K562 (cell line): ENCODE measurements at regions not wholly inside any gene's neighbourhood (a gene's known extent, or its start where the extent isn't known, plus 50 kb on each side); places are given as distances from the start of the nearest gene placed in this dataset.

Experiments used
- ATAC-seq: fragments of 200-7000 bp; cut with Tn5 transposase; 3 replicates; pipeline ENCODE4 v1.9.1; 2020; ENCODE audit warnings: moderate library complexity
- BruUV-seq: library from RNA; stranded (reverse); fragments of 400-500 nt; replicated peaks from 2 replicates; lab custom pipeline; 2021; lab: Mats Ljungman, UMichigan
- CTCF ChIA-PET: fragments of 300-600 bp; formaldehyde crosslinking; extraction: SDS; loops from one replicate; lab custom pipeline; 2021; ENCODE audit warnings: low intra/inter-chr PET ratio; lab: Yijun Ruan, JAX
- POLR2A ChIA-PET: fragments of 300-600, 350-650 bp; sonication (Branson Sonifier 250); formaldehyde crosslinking; extraction: SDS; loops from one replicate; lab custom pipeline; 2021; ENCODE audit warnings: antibody characterized with exemption, inconsistent platforms; lab: Yijun Ruan, JAX
- DNase-seq, 4 experiments: peaks; one replicate each; pipeline versions ENCODE4 v3.0.0 to v3.0.0-alpha.2; 2011 to 2018; ENCODE audit warnings: low spot score in 3 of 4, mixed read lengths in 3 of 4; ENCODE audit errors: extremely low read depth in 1 of 4
- FAIRE-seq: peaks from 2 replicates; lab custom pipeline; 2011; peaks lifted over from hg19 to GRCh38; lab: Jason Lieb, UNC
- H2AFZ ChIP-seq: 2 replicates; pipeline ENCODE4 v1.6.0; 2011; ENCODE audit warnings: low read depth, low read length, control low read depth, inconsistent platforms
- H3K27ac ChIP-seq: fragments of 200-600 bp; 3 replicates; pipeline ENCODE4 v1.8.0; 2011; ENCODE audit warnings: low read depth, mild to moderate bottlenecking, control low read depth, inconsistent platforms, low read length, moderate library complexity, mixed read lengths; ENCODE audit errors: extremely low read depth
- H3K27me3 ChIP-seq, 2 experiments: fragments of 300-600 bp in 1 of 2; 2 replicates in 1 of 2; 3 replicates in 1 of 2; pipeline versions ENCODE4 v1.6.0 to v1.8.0; 2011; ENCODE audit warnings: inconsistent platforms in 2 of 2, low read length in 2 of 2, mild to moderate bottlenecking in 1 of 2, mixed read lengths in 1 of 2, moderate library complexity in 1 of 2; ENCODE audit not compliant: control insufficient read depth in 2 of 2, insufficient read depth in 2 of 2
- H3K36me3 ChIP-seq: fragments of 300-600 bp; 3 replicates; pipeline ENCODE4 v1.8.0; 2011; ENCODE audit warnings: mild to moderate bottlenecking, low read length, inconsistent platforms; ENCODE audit not compliant: control insufficient read depth, insufficient read depth
- H3K4me1 ChIP-seq, 2 experiments: fragments of 200-600 bp in 1 of 2; replicated peaks in 1 of 2; 2 replicates in 1 of 2; 3 replicates in 1 of 2; pipeline versions ENCODE4 v1.5.1 to v1.8.0; 2011; ENCODE audit warnings: inconsistent platforms in 2 of 2, low read length in 2 of 2, mild to moderate bottlenecking in 1 of 2, mixed read lengths in 1 of 2, moderate library complexity in 1 of 2; ENCODE audit not compliant: control insufficient read depth in 2 of 2, insufficient read depth in 2 of 2
- H3K4me2 ChIP-seq: 2 replicates; pipeline ENCODE4 v1.6.1; 2011; ENCODE audit warnings: low read length, control low read depth, inconsistent platforms, mixed read lengths; ENCODE audit not compliant: insufficient read depth
- H3K4me3 ChIP-seq: fragments of 200-600 bp; sonication (generic), shearing (Covaris generic); 2 replicates; pipeline ENCODE4 v1.5.1; 2016; ENCODE audit warnings: control low read depth, inconsistent platforms
- H3K79me2 ChIP-seq: fragments of 200-600 bp; 3 replicates; pipeline ENCODE4 v1.8.0; 2011; ENCODE audit warnings: low read length, inconsistent platforms; ENCODE audit not compliant: control insufficient read depth, insufficient read depth
- H3K9ac ChIP-seq, 2 experiments: 2 replicates each; pipeline versions ENCODE4 v1.6.0 to v1.6.1; 2011; ENCODE audit warnings: low read depth in 2 of 2, low read length in 2 of 2, control low read depth in 1 of 2, inconsistent platforms in 1 of 2, mild to moderate bottlenecking in 1 of 2, mixed read lengths in 1 of 2; ENCODE audit not compliant: insufficient read depth in 1 of 2
- H3K9me1 ChIP-seq: one replicate; pipeline ENCODE4 v1.6.0; 2011; ENCODE audit warnings: inconsistent platforms, mild to moderate bottlenecking, low read length, moderate library complexity; ENCODE audit not compliant: control insufficient read depth, insufficient read depth
- H3K9me3 ChIP-seq: replicated peaks from 2 replicates; pipeline ENCODE4 v1.5.1; 2011; ENCODE audit warnings: low read depth, low read length, inconsistent platforms; ENCODE audit not compliant: control insufficient read depth, insufficient read depth
- H4K20me1 ChIP-seq: replicated peaks from 2 replicates; pipeline ENCODE4 v1.6.1; 2011; ENCODE audit warnings: low read length, inconsistent platforms, mixed read lengths; ENCODE audit not compliant: control insufficient read depth, insufficient read depth
- ARID1B ChIP-seq: fragments of 450-650 bp; IDR thresholded peaks from 2 replicates; pipeline ENCODE4 v1.6.1; 2016; ENCODE audit warnings: antibody characterized with exemption, mild to moderate bottlenecking, inconsistent platforms
- CTBP1 ChIP-seq: fragments of 450-650 bp; IDR thresholded peaks from 2 replicates; pipeline ENCODE4 v1.6.1; 2016; ENCODE audit warnings: borderline replicate concordance
- E2F3 ChIP-seq: fragments of 250-450 bp; sonication (Bioruptor Pico); IDR thresholded peaks from 2 replicates; pipeline ENCODE4 v1.4.0; 2020; ENCODE audit warnings: mild to moderate bottlenecking
- E2F6 ChIP-seq, 2 experiments: IDR thresholded peaks; 2 replicates each; pipeline ENCODE4 v1.6.1; 2011; ENCODE audit warnings: borderline replicate concordance in 1 of 2, control low read depth in 1 of 2, low read depth in 1 of 2, low read length in 1 of 2, mild to moderate bottlenecking in 1 of 2, mixed read lengths in 1 of 2, moderate library complexity in 1 of 2; ENCODE audit not compliant: insufficient read depth in 1 of 2, insufficient read length in 1 of 2, poor library complexity in 1 of 2, severe bottlenecking in 1 of 2; ENCODE audit errors: extremely low read depth in 1 of 2
- ELK1 ChIP-seq: sonication (generic); formaldehyde crosslinking; IDR thresholded peaks from 2 replicates; pipeline ENCODE4 v1.8.1; 2022; ENCODE audit warnings: missing genetic modification reagents
- ESRRB ChIP-seq: fragments of 250-450 bp; sonication (Bioruptor Pico); IDR thresholded peaks from 2 replicates; pipeline ENCODE4 v1.5.0; 2020; ENCODE audit warnings: mild to moderate bottlenecking, moderate library complexity, borderline replicate concordance
- ETV6 ChIP-seq, 3 experiments: fragments of 150-350 bp in 1 of 3; sonication (generic) in 1 of 3; formaldehyde crosslinking in 1 of 3; IDR thresholded peaks; 2 replicates each; pipeline versions ENCODE4 v1.6.1 to v1.8.0; 2014 to 2022; ENCODE audit warnings: borderline replicate concordance in 2 of 3, low read depth in 2 of 3, antibody characterized with exemption in 1 of 3, low read length in 1 of 3, mild to moderate bottlenecking in 1 of 3, missing genetic modification reagents in 1 of 3
- HIVEP1 ChIP-seq: fragments of 250-450 bp; sonication (Bioruptor Pico); IDR thresholded peaks from 2 replicates; pipeline ENCODE4 v1.4.0; 2020; ENCODE audit warnings: mild to moderate bottlenecking
- RB1 ChIP-seq: fragments of 450-650 bp; IDR thresholded peaks from 2 replicates; pipeline ENCODE4 v1.6.1; 2017; ENCODE audit warnings: low read depth, mild to moderate bottlenecking
- RBFOX2 ChIP-seq: fragments of 200-400 bp; formaldehyde crosslinking; IDR thresholded peaks from 2 replicates; pipeline ENCODE4 v1.6.1; 2017; ENCODE audit warnings: low read depth, mild to moderate bottlenecking, low read length, moderate library complexity
- SRSF3 ChIP-seq: fragments of 200-400 bp; formaldehyde crosslinking; IDR thresholded peaks from 2 replicates; pipeline ENCODE4 v1.6.1; 2016; ENCODE audit warnings: mild to moderate bottlenecking, low read length, moderate library complexity; ENCODE audit not compliant: insufficient read depth
- UBTF ChIP-seq, 2 experiments: IDR thresholded peaks; 2 replicates each; pipeline ENCODE4 v1.6.1; 2012; ENCODE audit warnings: improper control_type of control experiment in 2 of 2, low read depth in 2 of 2, low read length in 2 of 2, borderline replicate concordance in 1 of 2
- VEZF1 ChIP-seq: fragments of 200-800 bp; sonication (Bioruptor generic); IDR thresholded peaks from 2 replicates; pipeline ENCODE4 v1.6.1; 2017; ENCODE audit warnings: missing genetic modification characterization, missing compliant biosample characterization
- WHSC1 ChIP-seq: IDR thresholded peaks from one replicate; pipeline ENCODE4 v1.6.1; 2012; ENCODE audit warnings: low read length, control low read depth, inconsistent platforms
- ZBTB1 ChIP-seq: sonication (generic); formaldehyde crosslinking; IDR thresholded peaks from 2 replicates; pipeline ENCODE4 v1.8.1; 2023; ENCODE audit warnings: missing genetic modification reagents, low read depth, mild to moderate bottlenecking, borderline replicate concordance
- ZNF3 ChIP-seq: fragments of 250-450 bp; sonication (Bioruptor Pico); IDR thresholded peaks from 2 replicates; pipeline ENCODE4 v1.5.0; 2021; ENCODE audit warnings: mild to moderate bottlenecking, moderate library complexity
- ZNF668 ChIP-seq: fragments of 250-450 bp; sonication (Bioruptor Pico); IDR thresholded peaks from 2 replicates; pipeline ENCODE4 v1.8.0; 2022; ENCODE audit warnings: mild to moderate bottlenecking, inconsistent platforms
- WGBS: fragments of 100-300 bp; shearing (Covaris generic); methylation state at CpG from one replicate; pipeline ENCODE4 v1.1.6; 2016; ENCODE audit warnings: low coverage, mixed read lengths; ENCODE audit not compliant: insufficient coverage; ENCODE audit errors: missing lambda C conversion rate; 5-methylcytosine and 5-hydroxymethylcytosine counted together
- in situ Hi-C: fragments of 300-500 bp; cut with MboI; formaldehyde crosslinking; loops from 4 replicates; pipeline ENCODE4 v1.15.0; 2018; ENCODE audit warnings: inconsistent platforms, mixed read lengths
- intact Hi-C: fragments of 100-400 bp; cut with micrococcal nuclease; formaldehyde crosslinking; loops from 2 replicates; pipeline ENCODE4 v1.14.2; 2022

- Histone ChIP-seq H3K4me2 (no peak overlapping the region), H3K9ac (no peak overlapping the region), H3K79me2 (no peaks in the 10 kb centered on the region), H3K36me3 (no peaks in the 10 kb centered on the region), H3K27me3 (peaks cover 0 to 7% of the 10 kb centered on the region in 2 experiments; a peak in 1 of 5 replicates), H4K20me1 (no peaks in the 10 kb centered on the region), H3K9me1 (no peaks in the 10 kb centered on the region), H3K27ac (no peak overlapping the region), H2AFZ (no peak overlapping the region), H3K9me3 (no peaks in the 10 kb centered on the region), H3K4me3 (no peak overlapping the region), H3K4me1 (no peaks in the 10 kb centered on the region)
- WGBS: 1% methylated on average over 5 of the region's 5 CpGs
- in situ Hi-C loops (loop anchor here (25.0 kb wide), 1 partner anchor 516 kb away; the partner anchor contains the start of gene ICE1), intact Hi-C loops (no loop called here)
- DNase-seq: no peak
- BruUV-seq: no TSS peak
- ChIA-PET POLR2A (no interaction called here), CTCF (no interaction called here)
- FAIRE-seq: no peak
- no peak for ATAC-seq
- TF ChIP-seq E2F6 (IDR thresholded peaks at IDR 0.05; ENCODE audit: borderline replicate concordance in 1 of 2, extremely low read depth in 1 of 2, insufficient read depth in 1 of 2, insufficient read length in 1 of 2, low read depth in 1 of 2, low read length in 1 of 2, poor library complexity in 1 of 2, severe bottlenecking in 1 of 2) (no peak), RB1 (no peak), ARID1B (no peak), RBFOX2 (no peak), ZNF668 (no peak), UBTF (IDR thresholded peaks at IDR 0.05; ENCODE audit: borderline replicate concordance in 1 of 2, low read depth in 2 of 2, low read length in 2 of 2) (no peak), SRSF3 (no peak), ETV6 (IDR thresholded peaks at IDR 0.05; ENCODE audit: borderline replicate concordance in 1 of 2, low read depth in 2 of 2, low read length in 1 of 2) (no peak), ETV6 (CRISPR knock-in tag; IDR thresholded peaks at IDR 0.05; ENCODE audit: borderline replicate concordance) (no peak), WHSC1 (no peak), ZNF3 (CRISPR knock-in tag) (no peak), ELK1 (CRISPR knock-in tag) (no peak), VEZF1 (CRISPR knock-in tag) (no peak), ESRRB (CRISPR knock-in tag) (no peak), E2F3 (no peak), ZBTB1 (no peak), CTBP1 (no peak), HIVEP1 (CRISPR knock-in tag) (no peak)
Observed at GRCh38 chr5:4896328-4896727, 243.8 kb upstream of the ADAMTS16 start.
